DND-41 (cell line): ENCODE measurements at regions not wholly inside any gene's neighbourhood (a gene's known extent, or its start where the extent isn't known, plus 50 kb on each side); places are given as distances from the start of the nearest gene placed in this dataset.

Experiments
- ATAC-seq: fragments of 200-7000 bp; cut with Tn5 transposase; 3 replicates; pipeline ENCODE4 v1.9.1; 2021; ENCODE audit warnings: low read depth; ENCODE audit not compliant: insufficient read depth
- DNase-seq: peaks from one replicate; pipeline ENCODE4 v3.0.0-alpha.2; 2020
- H2AFZ ChIP-seq: 2 replicates; pipeline ENCODE4 v1.6.0; 2012; ENCODE audit warnings: low read depth, low read length
- H3K27ac ChIP-seq: 2 replicates; pipeline ENCODE4 v1.5.1; 2012; ENCODE audit warnings: low read length, inconsistent platforms
- H3K27me3 ChIP-seq: fragments of 200-600 bp; sonication (generic); 2 replicates; pipeline ENCODE4 v1.6.0; 2012; ENCODE audit warnings: low read length, mild to moderate bottlenecking, inconsistent platforms; ENCODE audit not compliant: insufficient read depth, poor library complexity
- H3K36me3 ChIP-seq: 2 replicates; pipeline ENCODE4 v1.5.1; 2012; ENCODE audit warnings: low read length, inconsistent platforms; ENCODE audit not compliant: insufficient read depth
- H3K4me1 ChIP-seq: 2 replicates; pipeline ENCODE4 v1.5.1; 2012; ENCODE audit warnings: mild to moderate bottlenecking, low read length; ENCODE audit not compliant: insufficient read depth
- H3K4me2 ChIP-seq: 2 replicates; pipeline ENCODE4 v1.6.0; 2012; ENCODE audit warnings: mild to moderate bottlenecking, moderate library complexity, low read length, inconsistent platforms; ENCODE audit not compliant: insufficient read depth
- H3K4me3 ChIP-seq, 2 experiments: fragments of 200-600 bp in 1 of 2; shearing (Covaris generic) in 1 of 2; 2 replicates each; pipeline ENCODE4 v1.5.1; 2012 to 2016; ENCODE audit warnings: inconsistent platforms in 2 of 2, low read length in 2 of 2, mild to moderate bottlenecking in 2 of 2, low read depth in 1 of 2, moderate library complexity in 1 of 2
- H3K79me2 ChIP-seq: 2 replicates; pipeline ENCODE4 v1.6.0; 2012; ENCODE audit warnings: low read length, inconsistent platforms; ENCODE audit not compliant: insufficient read depth
- H3K9ac ChIP-seq: 2 replicates; pipeline ENCODE4 v1.6.0; 2012; ENCODE audit warnings: low read depth, mild to moderate bottlenecking, inconsistent platforms, low read length, moderate library complexity
- H3K9me3 ChIP-seq: 2 replicates; pipeline ENCODE4 v1.5.1; 2012; ENCODE audit warnings: low read length, moderate library complexity, mild to moderate bottlenecking, inconsistent platforms; ENCODE audit not compliant: insufficient read depth, severe bottlenecking
- H4K20me1 ChIP-seq: 2 replicates; pipeline ENCODE4 v1.6.0; 2012; ENCODE audit warnings: low read length; ENCODE audit not compliant: insufficient read depth
- EZH2 ChIP-seq: IDR thresholded peaks from 3 replicates; pipeline ENCODE4 v1.6.1; 2012; ENCODE audit warnings: borderline replicate concordance, low read depth, mild to moderate bottlenecking, moderate library complexity, low read length, inconsistent platforms; ENCODE audit not compliant: severe bottlenecking
- TF ChIP-seq, protein P1 (sequence below): IDR thresholded peaks from 2 replicates; pipeline ENCODE4 v1.5.1; 2012; ENCODE audit warnings: borderline replicate concordance, low read length, moderate library complexity, mild to moderate bottlenecking; ENCODE audit not compliant: poor library complexity, severe bottlenecking; ENCODE audit errors: extremely low read depth

DNA sequence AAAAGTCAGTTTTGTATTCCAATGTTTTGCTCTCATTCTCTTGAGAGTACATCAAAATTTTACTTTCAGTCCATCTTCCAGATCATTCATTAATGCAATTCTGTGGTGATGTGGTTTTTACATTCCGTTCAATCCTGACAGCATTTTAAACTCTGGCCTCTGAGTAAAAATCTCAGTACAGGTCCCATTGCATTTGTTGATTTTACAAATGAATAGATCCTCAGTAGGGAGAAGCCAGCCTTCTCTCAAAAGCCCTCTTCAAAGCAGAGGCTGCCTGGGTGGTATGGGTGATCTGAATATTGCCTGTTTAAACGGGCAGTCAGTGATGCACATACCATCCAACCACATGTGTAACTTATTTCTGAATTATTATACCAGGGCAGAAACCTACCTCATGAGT, 72.5 kb upstream of the TSC22D2 start:
- no peaks in the 10 kb centered on the region for H3K4me1 ChIP-seq
- H3K27ac ChIP-seq, result no peak overlapping the region
- no peaks in the 10 kb centered on the region for H3K36me3 ChIP-seq
- H4K20me1 ChIP-seq, result no peaks in the 10 kb centered on the region
- H3K9ac ChIP-seq, result no peak overlapping the region
- TF ChIP-seq, protein P1, sequence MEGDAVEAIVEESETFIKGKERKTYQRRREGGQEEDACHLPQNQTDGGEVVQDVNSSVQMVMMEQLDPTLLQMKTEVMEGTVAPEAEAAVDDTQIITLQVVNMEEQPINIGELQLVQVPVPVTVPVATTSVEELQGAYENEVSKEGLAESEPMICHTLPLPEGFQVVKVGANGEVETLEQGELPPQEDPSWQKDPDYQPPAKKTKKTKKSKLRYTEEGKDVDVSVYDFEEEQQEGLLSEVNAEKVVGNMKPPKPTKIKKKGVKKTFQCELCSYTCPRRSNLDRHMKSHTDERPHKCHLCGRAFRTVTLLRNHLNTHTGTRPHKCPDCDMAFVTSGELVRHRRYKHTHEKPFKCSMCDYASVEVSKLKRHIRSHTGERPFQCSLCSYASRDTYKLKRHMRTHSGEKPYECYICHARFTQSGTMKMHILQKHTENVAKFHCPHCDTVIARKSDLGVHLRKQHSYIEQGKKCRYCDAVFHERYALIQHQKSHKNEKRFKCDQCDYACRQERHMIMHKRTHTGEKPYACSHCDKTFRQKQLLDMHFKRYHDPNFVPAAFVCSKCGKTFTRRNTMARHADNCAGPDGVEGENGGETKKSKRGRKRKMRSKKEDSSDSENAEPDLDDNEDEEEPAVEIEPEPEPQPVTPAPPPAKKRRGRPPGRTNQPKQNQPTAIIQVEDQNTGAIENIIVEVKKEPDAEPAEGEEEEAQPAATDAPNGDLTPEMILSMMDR, result no peak
- no peak for TF ChIP-seq EZH2
- no peak overlapping the region for H2AFZ ChIP-seq
- ATAC-seq (no peak), DNase-seq (no peak)
- H3K79me2 ChIP-seq, result no peaks in the 10 kb centered on the region
- H3K4me2 ChIP-seq, result no peak overlapping the region
- no peak overlapping the region for H3K4me3 ChIP-seq
- peaks cover 13% of the 10 kb centered on the region for H3K27me3 ChIP-seq
- H3K9me3 ChIP-seq, result no peaks in the 10 kb centered on the region

DNA sequence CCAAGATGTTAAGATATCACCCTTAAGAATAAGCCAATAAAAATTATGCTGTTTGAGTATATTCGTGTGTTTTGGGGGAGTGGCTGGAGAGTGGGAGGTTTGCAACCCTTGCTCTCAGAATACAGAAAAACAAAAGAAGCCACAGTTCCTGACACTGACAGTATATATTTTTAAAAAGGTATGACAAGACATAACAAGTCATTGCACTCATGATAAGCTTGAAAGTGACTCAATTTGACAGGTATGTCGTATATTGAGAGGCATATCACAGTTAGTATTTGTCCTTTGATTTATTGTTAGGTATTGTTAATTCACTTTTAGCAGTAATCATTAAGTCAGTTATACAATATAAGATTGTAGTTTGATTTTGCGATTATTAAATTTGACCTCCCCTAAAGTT, 73.1 kb upstream of the TSC22D2 start:
- Histone ChIP-seq H2AFZ (no peak overlapping the region), H3K4me3 (no peak overlapping the region), H4K20me1 (no peaks in the 10 kb centered on the region), H3K4me2 (no peak overlapping the region), H3K9ac (no peak overlapping the region), H3K36me3 (no peaks in the 10 kb centered on the region), H3K79me2 (no peaks in the 10 kb centered on the region), H3K4me1 (no peaks in the 10 kb centered on the region), H3K27ac (no peak overlapping the region), H3K27me3 (peaks cover 9% of the 10 kb centered on the region), H3K9me3 (no peaks in the 10 kb centered on the region)
- TF ChIP-seq, protein P1, result no peak
- no peak for TF ChIP-seq EZH2
- DNase-seq (no peak), ATAC-seq (no peak)

DNA sequence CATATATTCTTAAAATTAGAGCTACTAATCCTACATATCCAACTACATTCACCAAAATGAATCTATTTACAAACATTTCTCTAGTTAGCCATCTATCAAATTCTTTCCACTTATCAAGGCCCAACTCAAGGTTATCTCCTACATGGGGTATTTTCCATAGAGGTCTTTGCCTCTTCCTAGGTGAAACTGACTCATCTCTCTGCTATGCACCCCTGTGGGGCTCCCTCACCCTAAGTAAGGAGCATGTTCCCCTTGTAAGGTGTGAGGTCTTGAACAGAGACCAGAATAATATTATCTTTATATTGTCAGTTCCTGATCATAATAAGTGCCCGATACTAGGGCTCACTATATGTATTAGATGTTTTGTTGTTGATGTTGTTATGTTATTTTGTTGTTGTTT, 74.6 kb upstream of the TSC22D2 start:
- Histone ChIP-seq H3K27me3 (peaks cover 4% of the 10 kb centered on the region), H3K4me2 (no peak overlapping the region), H3K4me1 (no peaks in the 10 kb centered on the region), H3K36me3 (no peaks in the 10 kb centered on the region), H3K9me3 (no peaks in the 10 kb centered on the region), H3K4me3 (no peak overlapping the region), H4K20me1 (no peaks in the 10 kb centered on the region), H3K27ac (no peak overlapping the region), H3K9ac (no peak overlapping the region), H3K79me2 (no peaks in the 10 kb centered on the region), H2AFZ (no peak overlapping the region)
- ATAC-seq, result no peak
- DNase-seq, result no peak
- TF ChIP-seq, protein P1, result no peak
- no peak for TF ChIP-seq EZH2
